ENCODE measurements at regions not wholly inside any gene's neighbourhood (a gene's known extent, or its start where the extent isn't known, plus 50 kb on each side); places are given as distances from the start of the nearest gene placed in this dataset.
A peak's percentile ranks its signal among the peaks of the same experiment; 100 is the strongest.

DNA sequence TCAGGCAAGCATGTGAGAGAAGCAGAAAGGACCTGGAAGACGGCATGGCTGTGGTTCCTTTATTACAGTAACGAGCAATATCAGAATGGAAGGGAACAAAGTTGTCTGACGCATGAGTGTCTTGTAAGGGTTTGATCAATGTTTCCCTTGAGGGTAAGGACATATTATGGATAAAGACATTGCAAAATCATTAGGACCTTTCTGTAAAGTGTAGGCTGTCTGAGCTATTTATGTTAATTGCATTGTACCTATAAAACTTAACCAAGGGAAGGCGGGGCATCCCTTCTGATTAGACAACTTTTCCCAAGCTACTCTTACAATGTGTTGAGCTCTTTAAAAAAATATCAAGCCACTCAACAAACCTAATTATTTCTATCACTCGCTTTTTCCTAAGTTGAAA lies 112.2 kb upstream of the JADE1 start:
- Histone ChIP-seq H3K36me3 (no peaks in the 10 kb centered on the region), H3K4me3 (no peak overlapping the region), H3K27ac (no peak overlapping the region), H3K9me3 (peaks cover 0 to 3% (median 0%) of the 10 kb centered on the region in 12 donors), H3K4me1 (peaks cover 0 to 5% (median 0%) of the 10 kb centered on the region in 12 donors), H3K27me3 (no peaks in the 10 kb centered on the region)
- no peak for TF ChIP-seq POLR2A (IDR thresholded peaks at IDR 0.05)
- TF ChIP-seq, protein P1, sequence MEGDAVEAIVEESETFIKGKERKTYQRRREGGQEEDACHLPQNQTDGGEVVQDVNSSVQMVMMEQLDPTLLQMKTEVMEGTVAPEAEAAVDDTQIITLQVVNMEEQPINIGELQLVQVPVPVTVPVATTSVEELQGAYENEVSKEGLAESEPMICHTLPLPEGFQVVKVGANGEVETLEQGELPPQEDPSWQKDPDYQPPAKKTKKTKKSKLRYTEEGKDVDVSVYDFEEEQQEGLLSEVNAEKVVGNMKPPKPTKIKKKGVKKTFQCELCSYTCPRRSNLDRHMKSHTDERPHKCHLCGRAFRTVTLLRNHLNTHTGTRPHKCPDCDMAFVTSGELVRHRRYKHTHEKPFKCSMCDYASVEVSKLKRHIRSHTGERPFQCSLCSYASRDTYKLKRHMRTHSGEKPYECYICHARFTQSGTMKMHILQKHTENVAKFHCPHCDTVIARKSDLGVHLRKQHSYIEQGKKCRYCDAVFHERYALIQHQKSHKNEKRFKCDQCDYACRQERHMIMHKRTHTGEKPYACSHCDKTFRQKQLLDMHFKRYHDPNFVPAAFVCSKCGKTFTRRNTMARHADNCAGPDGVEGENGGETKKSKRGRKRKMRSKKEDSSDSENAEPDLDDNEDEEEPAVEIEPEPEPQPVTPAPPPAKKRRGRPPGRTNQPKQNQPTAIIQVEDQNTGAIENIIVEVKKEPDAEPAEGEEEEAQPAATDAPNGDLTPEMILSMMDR (IDR thresholded peaks at IDR 0.05), result no peak
- WGBS, 4 donors, result 89 to 93% (median 92%) methylated on average over 5 of the region's 5 CpGs
- intact Hi-C loops (cut with DNase I), result no loop called here
- DNase-seq, result no peak
- no peak for ATAC-seq

DNA sequence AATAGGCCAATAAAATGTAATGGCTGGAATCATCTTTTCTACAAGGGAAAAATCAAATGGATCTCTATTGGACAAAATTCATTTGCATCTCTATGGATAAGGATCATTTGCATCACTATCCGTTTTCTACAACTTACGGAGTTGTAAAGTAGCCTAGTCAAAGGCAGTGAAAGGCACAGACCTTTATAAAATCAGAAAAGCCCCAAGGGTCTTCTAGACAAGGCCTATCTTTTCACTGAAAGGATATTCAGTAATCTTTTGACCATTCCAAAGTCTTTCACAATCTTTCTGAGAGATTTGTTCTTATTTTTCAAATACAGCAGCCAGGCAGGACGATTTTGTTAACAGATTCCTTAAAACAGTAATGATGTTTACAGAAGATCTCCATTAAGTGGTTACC lies 119.5 kb upstream of the JADE1 start:
- no peaks in the 10 kb centered on the region for H3K27me3 ChIP-seq
- DNase-seq, result no peak
- peaks cover 0 to 3% (median 0%) of the 10 kb centered on the region in 12 donors for H3K9me3 ChIP-seq
- H3K36me3 ChIP-seq, result no peaks in the 10 kb centered on the region
- intact Hi-C loops (cut with DNase I), result no loop called here
- H3K4me1 ChIP-seq, result peaks cover 0 to 4% (median 0%) of the 10 kb centered on the region in 12 donors
- ATAC-seq, result no peak
- H3K27ac ChIP-seq, result peak overlapping the region in 1 of 12 donors; percentile 14
- no peak overlapping the region for H3K4me3 ChIP-seq
- TF ChIP-seq, protein P1 (IDR thresholded peaks at IDR 0.05), result no peak
- no peak for TF ChIP-seq POLR2A (IDR thresholded peaks at IDR 0.05)
- WGBS, 4 donors, result 66 to 77% (median 73%) methylated on average over 3 of the region's 3 CpGs

DNA sequence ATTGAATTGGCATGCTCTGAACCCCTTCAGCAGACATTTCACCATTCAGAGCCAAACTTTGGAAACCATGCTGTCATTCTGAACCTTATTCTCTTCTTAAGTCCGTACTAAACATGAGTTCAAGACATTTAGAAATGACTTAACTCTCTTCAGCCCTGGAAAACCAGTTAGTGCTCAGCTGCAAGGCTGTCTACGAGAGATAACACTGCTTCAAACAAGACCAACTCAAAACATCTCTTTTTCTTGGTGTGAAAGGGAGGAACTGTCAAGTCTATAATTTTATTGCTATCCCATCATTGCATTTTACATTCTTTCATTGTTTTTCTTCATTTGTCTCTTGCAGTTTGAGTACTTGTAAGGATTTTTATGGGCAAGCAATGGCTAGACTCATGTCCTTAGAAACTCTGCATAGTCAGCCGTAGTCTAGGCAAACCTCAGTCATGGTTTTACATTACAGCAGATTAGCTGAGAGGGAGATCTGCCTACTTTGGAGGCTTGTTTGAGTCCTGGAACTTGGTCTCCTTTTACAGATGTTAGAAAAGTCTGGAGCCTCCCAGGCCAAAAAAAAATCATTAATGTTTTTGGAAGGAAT lies 120.6 kb upstream of the JADE1 start:
- H3K36me3 ChIP-seq, result no peaks in the 10 kb centered on the region
- TF ChIP-seq, protein P1 (IDR thresholded peaks at IDR 0.05), result no peak
- TF ChIP-seq POLR2A (IDR thresholded peaks at IDR 0.05), result no peak
- DNase-seq, result no peak
- peaks cover 0 to 3% (median 0%) of the 10 kb centered on the region in 12 donors for H3K9me3 ChIP-seq
- no peak for ATAC-seq
- WGBS, 4 donors, result 74 to 88% (median 81%) methylated on average over 3 of the region's 3 CpGs
- intact Hi-C loops (cut with DNase I), result no loop called here
- H3K27me3 ChIP-seq, result no peaks in the 10 kb centered on the region
- H3K4me1 ChIP-seq, result peaks cover 0 to 4% (median 0%) of the 10 kb centered on the region in 12 donors
- no peak overlapping the region for H3K4me3 ChIP-seq
- H3K27ac ChIP-seq, result no peak overlapping the region

DNA sequence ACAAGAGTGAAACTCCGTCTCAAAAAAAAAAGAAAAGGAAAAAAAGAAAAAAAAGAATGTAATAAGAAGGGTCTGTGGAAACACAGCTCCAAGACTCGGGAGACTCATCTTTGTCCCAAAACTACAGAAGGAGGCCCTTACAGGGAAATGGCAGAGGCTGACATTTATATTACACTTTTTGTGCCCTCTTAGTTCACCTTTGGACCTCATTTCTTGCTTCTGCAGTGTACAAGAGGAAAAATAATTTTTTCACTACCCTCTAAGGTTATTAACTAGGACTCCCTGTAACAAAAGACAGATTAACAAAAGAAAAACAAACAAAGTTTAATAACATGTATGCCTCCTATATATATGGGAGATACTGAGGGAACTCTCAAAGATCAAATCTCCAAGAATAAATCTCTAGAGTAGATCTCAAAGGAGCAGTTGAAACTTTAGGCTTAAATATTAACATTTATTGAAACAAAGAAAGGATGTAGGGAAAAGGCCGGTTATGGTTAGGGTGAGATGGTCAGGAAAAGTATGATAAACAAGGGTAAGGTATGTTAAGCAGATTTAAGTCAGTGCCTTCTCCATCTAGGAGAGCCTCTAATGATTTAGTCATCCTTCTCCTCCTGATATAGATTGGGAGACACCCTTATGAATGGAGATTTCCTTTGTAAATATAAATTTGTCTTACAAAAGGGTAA lies 121.3 kb upstream of the JADE1 start:
- Histone ChIP-seq H3K4me1 (peaks cover 0 to 4% (median 0%) of the 10 kb centered on the region in 12 donors), H3K27me3 (no peaks in the 10 kb centered on the region), H3K27ac (no peak overlapping the region), H3K36me3 (no peaks in the 10 kb centered on the region), H3K9me3 (no peaks in the 10 kb centered on the region), H3K4me3 (no peak overlapping the region)
- ATAC-seq (no peak), DNase-seq (no peak)
- 64 to 94% (median 79%) methylated on average over 3 of the region's 3 CpGs for WGBS, 4 donors
- no peak for TF ChIP-seq POLR2A (IDR thresholded peaks at IDR 0.05)
- TF ChIP-seq, protein P1 (IDR thresholded peaks at IDR 0.05), result no peak
- intact Hi-C loops (cut with DNase I), result no loop called here

Measured in heart left ventricle (tissue), 16 donors.